ENCODE measurements at regions not wholly inside any gene's neighbourhood (a gene's known extent, or its start where the extent isn't known, plus 50 kb on each side); places are given as distances from the start of the nearest gene placed in this dataset.

DNA sequence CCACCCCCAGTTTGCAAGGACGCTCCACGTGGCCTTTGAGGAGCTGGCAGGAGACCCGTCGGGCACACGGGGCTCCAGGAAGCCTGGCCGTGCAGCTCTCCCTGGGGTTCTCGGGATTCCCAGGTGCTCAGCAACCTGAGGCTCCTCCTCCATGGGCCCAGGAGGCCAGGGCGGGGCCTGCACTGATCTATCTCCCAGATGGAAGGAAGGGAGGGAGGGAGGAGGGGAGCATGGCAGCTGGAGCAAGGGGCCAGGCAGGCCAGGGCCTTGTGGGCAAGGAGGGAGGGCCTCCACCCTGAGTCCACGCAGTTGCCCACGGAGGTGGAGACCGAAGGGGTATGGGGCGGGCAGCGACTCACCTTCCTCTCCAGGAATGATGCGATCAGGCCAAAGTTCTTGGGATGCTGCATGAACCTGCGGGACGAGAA, 127.3 kb downstream of the RFLNA start:
- no peak for TF ChIP-seq CEBPB (IDR thresholded peaks at IDR 0.05; ENCODE audit: low read depth)
- TF ChIP-seq CTCF (IDR thresholded peaks at IDR 0.05 in 2 of 3, conservative IDR thresholded peaks at IDR 0.05 in 1 of 3; ENCODE audit: borderline replicate concordance in 1 of 3, insufficient read depth in 1 of 3, low read depth in 2 of 3, low read length in 2 of 3): no peak
- no peak for TF ChIP-seq POLR2A (IDR thresholded peaks at IDR 0.05; ENCODE audit: borderline replicate concordance, extremely low read depth, insufficient read depth, insufficient read length)
- TF ChIP-seq JUND (IDR thresholded peaks at IDR 0.05): no peak
- no peak for TF ChIP-seq FOSL1 (IDR thresholded peaks at IDR 0.05; ENCODE audit: low read depth)
- no peak for TF ChIP-seq EZH2phosphoT487 (IDR thresholded peaks at IDR 0.05; ENCODE audit: borderline replicate concordance)
- peak; percentile 23 for TF ChIP-seq YY1 (IDR thresholded peaks at IDR 0.05; ENCODE audit: extremely low read depth, insufficient replicate concordance, low read depth, low read length)
- TF ChIP-seq, protein P1, sequence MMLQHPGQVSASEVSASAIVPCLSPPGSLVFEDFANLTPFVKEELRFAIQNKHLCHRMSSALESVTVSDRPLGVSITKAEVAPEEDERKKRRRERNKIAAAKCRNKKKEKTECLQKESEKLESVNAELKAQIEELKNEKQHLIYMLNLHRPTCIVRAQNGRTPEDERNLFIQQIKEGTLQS (IDR thresholded peaks at IDR 0.05): no peak
- TF ChIP-seq ZNF274 (IDR thresholded peaks at IDR 0.05; ENCODE audit: low read depth, low read length): no peak
- TF ChIP-seq, protein P2, sequence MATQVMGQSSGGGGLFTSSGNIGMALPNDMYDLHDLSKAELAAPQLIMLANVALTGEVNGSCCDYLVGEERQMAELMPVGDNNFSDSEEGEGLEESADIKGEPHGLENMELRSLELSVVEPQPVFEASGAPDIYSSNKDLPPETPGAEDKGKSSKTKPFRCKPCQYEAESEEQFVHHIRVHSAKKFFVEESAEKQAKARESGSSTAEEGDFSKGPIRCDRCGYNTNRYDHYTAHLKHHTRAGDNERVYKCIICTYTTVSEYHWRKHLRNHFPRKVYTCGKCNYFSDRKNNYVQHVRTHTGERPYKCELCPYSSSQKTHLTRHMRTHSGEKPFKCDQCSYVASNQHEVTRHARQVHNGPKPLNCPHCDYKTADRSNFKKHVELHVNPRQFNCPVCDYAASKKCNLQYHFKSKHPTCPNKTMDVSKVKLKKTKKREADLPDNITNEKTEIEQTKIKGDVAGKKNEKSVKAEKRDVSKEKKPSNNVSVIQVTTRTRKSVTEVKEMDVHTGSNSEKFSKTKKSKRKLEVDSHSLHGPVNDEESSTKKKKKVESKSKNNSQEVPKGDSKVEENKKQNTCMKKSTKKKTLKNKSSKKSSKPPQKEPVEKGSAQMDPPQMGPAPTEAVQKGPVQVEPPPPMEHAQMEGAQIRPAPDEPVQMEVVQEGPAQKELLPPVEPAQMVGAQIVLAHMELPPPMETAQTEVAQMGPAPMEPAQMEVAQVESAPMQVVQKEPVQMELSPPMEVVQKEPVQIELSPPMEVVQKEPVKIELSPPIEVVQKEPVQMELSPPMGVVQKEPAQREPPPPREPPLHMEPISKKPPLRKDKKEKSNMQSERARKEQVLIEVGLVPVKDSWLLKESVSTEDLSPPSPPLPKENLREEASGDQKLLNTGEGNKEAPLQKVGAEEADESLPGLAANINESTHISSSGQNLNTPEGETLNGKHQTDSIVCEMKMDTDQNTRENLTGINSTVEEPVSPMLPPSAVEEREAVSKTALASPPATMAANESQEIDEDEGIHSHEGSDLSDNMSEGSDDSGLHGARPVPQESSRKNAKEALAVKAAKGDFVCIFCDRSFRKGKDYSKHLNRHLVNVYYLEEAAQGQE (IDR thresholded peaks at IDR 0.05; ENCODE audit: low read depth): no peak
- TF ChIP-seq EZH2 (IDR thresholded peaks at IDR 0.05): no peak
- TF ChIP-seq TCF7L2 (IDR thresholded peaks at IDR 0.05; ENCODE audit: borderline replicate concordance, extremely low read depth, insufficient read depth, insufficient read length): no peak
- TF ChIP-seq POLR2AphosphoS5 (IDR thresholded peaks at IDR 0.05; ENCODE audit: low read depth, low read length): no peak
- no peak for TF ChIP-seq SIN3A (IDR thresholded peaks at IDR 0.05; ENCODE audit: low read depth)
